Mesendoderm (in vitro differentiated cells): ENCODE measurements at regions not wholly inside any gene's neighbourhood (a gene's known extent, or its start where the extent isn't known, plus 50 kb on each side); places are given as distances from the start of the nearest gene placed in this dataset.
"Not testable (repeated sequence)": the region's sequence is repeated elsewhere in the genome, so short reads cannot be mapped to it uniquely, and the experiment has no call there.

Source experiments
- DNase-seq: peaks from one replicate; pipeline ENCODE4 v3.0.0; 2013
- H2AK5ac ChIP-seq: 2 replicates; pipeline ENCODE4 v1.6.1; 2013; ENCODE audit warnings: low read length, inconsistent platforms
- H2BK120ac ChIP-seq: 2 replicates; pipeline ENCODE4 v1.6.1; 2013; ENCODE audit warnings: low read depth, mild to moderate bottlenecking, low read length, moderate library complexity, mixed read lengths
- H2BK15ac ChIP-seq: replicated peaks from 2 replicates; pipeline ENCODE4 v1.6.1; 2013; ENCODE audit warnings: low read depth, mild to moderate bottlenecking, moderate library complexity
- H2BK5ac ChIP-seq: 2 replicates; pipeline ENCODE4 v1.6.1; 2013; ENCODE audit warnings: low read length, inconsistent platforms
- H3K18ac ChIP-seq: 2 replicates; pipeline ENCODE4 v1.6.1; 2013; ENCODE audit warnings: mild to moderate bottlenecking, low read length, mixed read lengths
- H3K23ac ChIP-seq: one replicate; pipeline ENCODE4 v1.6.1; 2013; ENCODE audit warnings: low read length
- H3K27ac ChIP-seq: 2 replicates; pipeline ENCODE4 v1.5.1; 2013; ENCODE audit warnings: low read depth, mild to moderate bottlenecking, inconsistent platforms, low read length, moderate library complexity
- H3K27me3 ChIP-seq: 2 replicates; pipeline ENCODE4 v1.6.1; 2013; ENCODE audit warnings: low read length, control low read depth, mild to moderate bottlenecking, inconsistent platforms; ENCODE audit not compliant: insufficient read depth, poor library complexity
- H3K36me3 ChIP-seq: 2 replicates; pipeline ENCODE4 v1.6.1; 2013; ENCODE audit warnings: low read length, inconsistent platforms; ENCODE audit not compliant: control insufficient read depth, insufficient read depth
- H3K4ac ChIP-seq: one replicate; pipeline ENCODE4 v1.6.1; 2013; ENCODE audit warnings: low read depth, mild to moderate bottlenecking, low read length, moderate library complexity
- H3K4me1 ChIP-seq: 2 replicates; pipeline ENCODE4 v1.6.1; 2013; ENCODE audit warnings: low read depth, low read length, inconsistent platforms; ENCODE audit not compliant: control insufficient read depth
- H3K4me2 ChIP-seq: 2 replicates; pipeline ENCODE4 v1.6.1; 2013; ENCODE audit warnings: low read length
- H3K4me3 ChIP-seq: 2 replicates; pipeline ENCODE4 v1.5.1; 2013; ENCODE audit warnings: mild to moderate bottlenecking, low read length
- H3K56ac ChIP-seq: one replicate; pipeline ENCODE4 v1.6.1; 2013; ENCODE audit warnings: low read length
- H3K79me1 ChIP-seq: 2 replicates; pipeline ENCODE4 v1.6.1; 2013; ENCODE audit warnings: low read length, inconsistent platforms
- H3K79me2 ChIP-seq: 2 replicates; pipeline ENCODE4 v1.6.1; 2013; ENCODE audit warnings: mild to moderate bottlenecking, low read length; ENCODE audit not compliant: control insufficient read depth, insufficient read depth
- H3K9ac ChIP-seq: 2 replicates; pipeline ENCODE4 v1.6.1; 2013; ENCODE audit warnings: low read length, inconsistent platforms
- H4K5ac ChIP-seq: one replicate; pipeline ENCODE4 v1.6.1; 2013; ENCODE audit warnings: low read length
- H4K8ac ChIP-seq: one replicate; pipeline ENCODE4 v1.6.1; 2013; ENCODE audit warnings: low read depth, mild to moderate bottlenecking, control low read depth, low read length, moderate library complexity
- WGBS: extraction: QIAGEN DNeasy Blood & Tissue Kit; methylation state at CpG from one replicate; pipeline ENCODE4 v1.1.7; 2013; ENCODE audit warnings: low lambda C conversion rate, missing lambda C conversion rate; ENCODE audit not compliant: insufficient coverage; ENCODE audit errors: extremely low coverage; 5-methylcytosine and 5-hydroxymethylcytosine counted together

DNA sequence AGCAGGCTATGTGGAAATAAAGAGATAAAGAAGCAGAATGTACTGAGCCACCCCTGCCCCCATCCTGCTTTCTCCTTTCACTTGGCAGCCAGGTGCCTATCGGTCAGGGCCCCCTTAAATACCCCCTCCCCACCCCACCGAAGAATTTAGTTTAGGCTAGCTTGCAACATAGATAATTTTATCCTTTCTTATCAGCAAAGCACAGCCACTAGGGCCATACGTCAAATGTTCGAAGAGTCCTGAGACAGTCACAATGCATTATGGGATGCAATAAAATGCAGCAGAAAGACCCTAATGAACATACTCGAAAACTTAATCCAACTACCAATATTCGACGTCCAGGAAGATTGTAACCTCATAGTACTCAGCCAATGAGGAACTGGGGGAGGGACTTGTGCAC is 71.4 kb downstream of the ZNF195 start:
- H3K27me3 ChIP-seq, DNase-seq: not testable (repeated sequence)

GRCh38 chr11:3301060-3301459 is 68.8 kb upstream of the MRGPRE start:
- not testable (repeated sequence) for H3K18ac ChIP-seq, H3K23ac ChIP-seq, H3K27ac ChIP-seq, H2BK120ac ChIP-seq, H4K5ac ChIP-seq, H3K27me3 ChIP-seq, H3K4ac ChIP-seq, H3K36me3 ChIP-seq, H3K4me3 ChIP-seq, H3K56ac ChIP-seq, H3K79me1 ChIP-seq, H3K4me1 ChIP-seq, H4K8ac ChIP-seq, H3K4me2 ChIP-seq, H3K9ac ChIP-seq, H2AK5ac ChIP-seq, H3K79me2 ChIP-seq, DNase-seq, H2BK5ac ChIP-seq, H2BK15ac ChIP-seq
- WGBS: no CpG with 5 or more reads among the region's 12 CpGs

More for the DNA sequence above, 71.4 kb downstream of the ZNF195 start:
- not testable (repeated sequence) for H2BK5ac ChIP-seq, H3K23ac ChIP-seq, H3K36me3 ChIP-seq, H3K9ac ChIP-seq, H3K56ac ChIP-seq, H3K4me2 ChIP-seq, H2BK120ac ChIP-seq, H3K4me3 ChIP-seq, H3K79me2 ChIP-seq, H4K8ac ChIP-seq, H3K18ac ChIP-seq, H4K5ac ChIP-seq, H3K79me1 ChIP-seq, H3K27ac ChIP-seq, H3K4me1 ChIP-seq, H2AK5ac ChIP-seq, H3K4ac ChIP-seq, H2BK15ac ChIP-seq
- WGBS: no CpG with 5 or more reads among the region's 7 CpGs

GRCh38 chr11:3300579-3300978 is 68.4 kb upstream of the MRGPRE start:
- not testable (repeated sequence) for H3K9ac ChIP-seq, H3K36me3 ChIP-seq, H3K4me3 ChIP-seq, DNase-seq, H3K18ac ChIP-seq, H3K79me2 ChIP-seq, H3K23ac ChIP-seq, H3K4ac ChIP-seq, H4K5ac ChIP-seq, H3K27me3 ChIP-seq, H3K4me1 ChIP-seq, H3K79me1 ChIP-seq, H3K4me2 ChIP-seq, H2BK5ac ChIP-seq, H3K56ac ChIP-seq, H2BK120ac ChIP-seq, H4K8ac ChIP-seq, H2BK15ac ChIP-seq, H2AK5ac ChIP-seq, H3K27ac ChIP-seq
- no CpG with 5 or more reads among the region's 14 CpGs for WGBS

DNA sequence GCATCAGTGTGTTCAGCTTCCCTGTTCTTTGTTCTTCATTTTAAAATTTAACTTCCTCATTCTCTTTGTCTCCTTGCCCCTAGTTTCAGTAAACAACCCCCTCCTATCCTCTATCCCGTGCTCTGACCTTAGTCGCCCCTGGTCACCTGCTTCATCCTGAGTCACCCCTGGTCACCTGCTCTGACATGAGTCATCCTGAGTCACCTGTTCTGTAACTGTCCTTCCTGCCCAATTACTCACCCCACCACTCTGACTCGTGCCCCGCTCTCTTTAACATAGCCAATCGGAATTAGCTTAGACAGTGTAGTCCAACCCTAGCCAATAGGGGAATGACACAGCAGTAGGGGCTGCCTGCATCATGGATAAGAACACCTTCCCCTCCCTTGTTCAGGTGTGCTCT is 65.6 kb upstream of the MRGPRE start:
- H3K27me3 ChIP-seq, H3K18ac ChIP-seq, H2BK120ac ChIP-seq, H3K36me3 ChIP-seq, H4K5ac ChIP-seq, H3K79me1 ChIP-seq, H2BK15ac ChIP-seq, H3K23ac ChIP-seq, H3K4me3 ChIP-seq, H3K9ac ChIP-seq, H3K4ac ChIP-seq, H3K27ac ChIP-seq, H4K8ac ChIP-seq, H3K4me1 ChIP-seq, H2BK5ac ChIP-seq, H3K4me2 ChIP-seq, H3K79me2 ChIP-seq, H3K56ac ChIP-seq, H2AK5ac ChIP-seq: not testable (repeated sequence)
- WGBS: no CpG with 5 or more reads among the region's 5 CpGs
- peak; percentile 0 for DNase-seq

DNA sequence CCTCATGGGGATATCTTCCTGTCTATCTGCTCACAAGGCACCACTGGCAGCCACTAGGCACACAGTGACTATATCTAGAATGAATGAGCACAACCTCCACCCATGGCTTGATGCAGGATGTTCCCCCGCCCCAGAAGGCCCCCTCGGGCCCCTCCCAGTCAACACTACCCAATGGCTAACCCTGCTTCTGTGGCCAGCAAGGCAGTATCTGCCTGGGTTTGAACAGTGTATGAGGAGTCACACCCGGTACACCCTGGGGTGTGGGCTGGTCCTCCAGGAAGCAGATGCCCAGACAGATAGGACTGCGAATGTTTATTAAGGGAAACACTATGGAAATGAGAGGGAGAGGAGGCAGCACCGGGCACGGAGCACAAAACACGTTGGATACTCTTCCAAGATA is 58.3 kb upstream of the MRGPRE start:
- H4K8ac ChIP-seq, H3K23ac ChIP-seq, H3K9ac ChIP-seq, H3K79me2 ChIP-seq, H3K4me2 ChIP-seq, H3K27ac ChIP-seq, H3K4me3 ChIP-seq, H3K27me3 ChIP-seq, H3K56ac ChIP-seq, H2BK120ac ChIP-seq, H3K18ac ChIP-seq, H3K4me1 ChIP-seq, H2BK15ac ChIP-seq, H3K36me3 ChIP-seq, H3K79me1 ChIP-seq, DNase-seq, H3K4ac ChIP-seq, H2AK5ac ChIP-seq, H4K5ac ChIP-seq, H2BK5ac ChIP-seq: not testable (repeated sequence)
- WGBS: no CpG with 5 or more reads among the region's 7 CpGs

GRCh38 chr11:3287326-3287905 is 55.2 kb upstream of the MRGPRE start:
- not testable (repeated sequence) for H3K27ac ChIP-seq, H4K8ac ChIP-seq, H3K56ac ChIP-seq, H2BK15ac ChIP-seq, H3K79me2 ChIP-seq, H3K4me1 ChIP-seq, H3K9ac ChIP-seq, H3K79me1 ChIP-seq, DNase-seq, H3K27me3 ChIP-seq, H3K36me3 ChIP-seq, H2BK5ac ChIP-seq, H3K4me3 ChIP-seq, H2BK120ac ChIP-seq, H4K5ac ChIP-seq, H3K4ac ChIP-seq, H2AK5ac ChIP-seq, H3K4me2 ChIP-seq, H3K23ac ChIP-seq, H3K18ac ChIP-seq
- no CpG with 5 or more reads among the region's 8 CpGs for WGBS
